ENCODE measurements at regions not wholly inside any gene's neighbourhood (a gene's known extent, or its start where the extent isn't known, plus 50 kb on each side); places are given as distances from the start of the nearest gene placed in this dataset.

DNA sequence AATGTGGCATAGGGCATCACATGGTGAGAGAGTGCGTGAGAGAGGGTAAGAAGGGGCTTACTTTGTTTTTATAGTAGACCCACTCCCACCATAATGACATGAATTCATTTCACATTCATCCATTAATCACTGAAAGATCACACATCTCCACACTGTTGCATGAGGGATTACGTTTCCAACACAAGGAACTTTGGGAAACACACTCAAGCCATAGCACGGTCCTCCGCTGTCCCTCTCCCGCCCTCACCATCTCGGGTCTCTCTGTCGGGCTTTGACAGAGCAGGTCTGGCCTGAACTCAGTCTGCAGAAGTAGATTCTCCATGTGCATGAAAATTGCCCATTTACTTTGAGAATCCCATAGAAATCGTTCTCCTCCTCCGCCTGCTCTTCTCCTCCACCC, 312.2 kb downstream of the MATN1 start:
- peaks cover 0 to 68% (median 0%) of the 10 kb centered on the region in 4 donors for H3K27me3 ChIP-seq
- intact Hi-C loops (cut with DNase I) = no loop called here
- no peaks in the 10 kb centered on the region for H3K9me3 ChIP-seq
- no peaks in the 10 kb centered on the region for H3K36me3 ChIP-seq
- WGBS = 84% methylated on average over 9 of the region's 9 CpGs
- no peaks in the 10 kb centered on the region for H3K4me1 ChIP-seq
- DNase-seq (ENCODE audit: extremely low spot score) = peak; percentile 68
- no peak overlapping the region for H3K4me3 ChIP-seq
- TF ChIP-seq POLR2AphosphoS5 (IDR thresholded peaks at IDR 0.05) (no peak), CTCF (IDR thresholded peaks at IDR 0.05) (no peak), EP300 (IDR thresholded peaks at IDR 0.05) (no peak), POLR2A (IDR thresholded peaks at IDR 0.05; ENCODE audit: low read depth) (no peak)
- H3K27ac ChIP-seq (replicated peaks in 1 of 4) = no peak overlapping the region

- no peaks in the 10 kb centered on the region for H3K36me3 ChIP-seq
- H3K4me3 ChIP-seq = no peak overlapping the region
- no peaks in the 10 kb centered on the region for H3K9me3 ChIP-seq
- H3K27ac ChIP-seq (replicated peaks in 1 of 4) = no peak overlapping the region
- no peaks in the 10 kb centered on the region for H3K4me1 ChIP-seq
- peak; percentile 84 for DNase-seq (ENCODE audit: extremely low spot score)
- intact Hi-C loops (cut with DNase I) = no loop called here
- peaks cover 0 to 65% (median 0%) of the 10 kb centered on the region in 4 donors for H3K27me3 ChIP-seq
- TF ChIP-seq POLR2AphosphoS5 (IDR thresholded peaks at IDR 0.05) (no peak), POLR2A (IDR thresholded peaks at IDR 0.05; ENCODE audit: low read depth) (no peak), EP300 (IDR thresholded peaks at IDR 0.05) (no peak), CTCF (IDR thresholded peaks at IDR 0.05) (no peak)
- WGBS = 84% methylated on average over 9 of the region's 9 CpGs
Measured at GRCh38 chr1:30410153-30410851, 313.1 kb downstream of the MATN1 start.

DNA sequence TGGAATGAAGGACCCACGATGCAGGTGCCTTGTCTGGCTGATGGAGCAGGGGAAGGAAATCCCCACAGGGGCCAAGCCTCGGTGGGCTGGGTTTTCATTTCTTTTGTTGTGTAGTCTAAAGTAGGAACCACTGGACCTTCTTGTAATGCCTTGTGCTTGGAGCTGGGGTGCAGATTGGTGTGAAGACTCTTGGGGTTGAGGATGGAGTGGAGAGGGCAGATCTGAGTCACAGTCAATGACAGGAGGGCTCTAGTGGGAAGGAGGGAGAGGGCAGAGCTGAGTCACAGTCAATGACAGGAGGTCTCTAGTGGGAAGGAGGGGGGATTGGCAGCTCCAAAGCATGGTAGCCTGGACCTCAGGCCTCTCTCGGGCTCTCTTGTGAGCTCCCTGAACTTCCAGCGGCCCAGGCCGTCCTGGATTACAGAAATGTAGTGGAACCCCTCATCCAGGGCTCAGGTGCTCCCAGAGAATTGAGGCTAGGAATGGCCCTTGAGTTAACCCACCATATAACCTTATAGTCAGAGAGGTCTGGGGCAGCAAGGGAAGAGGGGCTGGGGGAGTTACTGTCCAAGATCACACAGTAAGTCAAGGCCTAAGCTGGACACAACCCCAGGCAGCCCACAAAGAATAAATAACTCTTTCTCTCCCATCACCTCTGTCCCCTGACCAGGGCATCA, 313.8 kb downstream of the MATN1 start:
- Histone ChIP-seq H3K9me3 (no peaks in the 10 kb centered on the region), H3K36me3 (no peaks in the 10 kb centered on the region), H3K27me3 (peaks cover 0 to 58% (median 0%) of the 10 kb centered on the region in 4 donors), H3K27ac (replicated peaks in 1 of 4) (no peak overlapping the region), H3K4me1 (no peaks in the 10 kb centered on the region), H3K4me3 (no peak overlapping the region)
- peak; percentile 90 for DNase-seq (ENCODE audit: extremely low spot score)
- TF ChIP-seq POLR2A (IDR thresholded peaks at IDR 0.05; ENCODE audit: low read depth) = no peak
- WGBS = 81% methylated on average over 5 of the region's 5 CpGs
- intact Hi-C loops (cut with DNase I) = no loop called here

DNA sequence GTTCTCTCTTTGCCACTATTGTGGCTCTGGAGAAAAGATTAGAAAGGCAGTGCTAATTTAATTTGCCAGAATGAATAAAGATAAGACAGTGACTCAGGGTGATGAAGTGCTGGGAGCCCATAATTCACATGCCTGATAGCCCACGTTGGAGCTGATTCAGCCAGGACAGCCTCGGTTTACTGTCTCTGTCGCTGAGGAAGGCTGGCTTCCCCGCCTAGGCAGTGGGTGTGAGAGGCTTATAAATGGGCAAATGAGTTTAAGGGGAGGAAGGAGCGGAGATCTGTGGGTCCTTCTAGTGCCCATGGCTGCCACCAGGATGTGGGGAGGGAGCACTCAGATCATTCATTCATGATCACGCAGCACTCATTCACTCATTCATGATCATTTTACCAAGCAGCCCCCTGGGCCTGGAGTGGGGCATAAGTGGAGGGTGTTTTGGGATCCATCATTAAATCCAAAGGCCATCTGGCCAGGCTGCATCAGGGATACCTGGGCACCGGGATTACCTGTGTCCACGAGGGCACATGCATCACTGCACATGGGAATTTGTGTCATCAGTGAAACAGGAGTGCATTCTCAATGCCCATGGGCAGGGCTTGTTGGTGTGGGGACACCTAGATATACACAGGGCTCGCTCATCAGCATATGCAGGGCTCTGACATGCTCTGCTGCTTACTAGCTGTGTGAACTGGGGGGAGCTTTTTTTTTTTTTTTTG, 315.4 kb downstream of the MATN1 start:
- H3K4me1 ChIP-seq = no peaks in the 10 kb centered on the region
- no peaks in the 10 kb centered on the region for H3K9me3 ChIP-seq
- WGBS = 68% methylated on average over 6 of the region's 9 CpGs
- TF ChIP-seq CTCF (IDR thresholded peaks at IDR 0.05) (no peak), EP300 (IDR thresholded peaks at IDR 0.05) (no peak), POLR2AphosphoS5 (IDR thresholded peaks at IDR 0.05) (no peak), POLR2A (IDR thresholded peaks at IDR 0.05; ENCODE audit: low read depth) (no peak)
- intact Hi-C loops (cut with DNase I) = no loop called here
- no peaks in the 10 kb centered on the region for H3K36me3 ChIP-seq
- H3K27ac ChIP-seq (replicated peaks in 1 of 4) = no peak overlapping the region
- H3K4me3 ChIP-seq = no peak overlapping the region
- peaks cover 0 to 56% (median 0%) of the 10 kb centered on the region in 4 donors for H3K27me3 ChIP-seq
- peak; percentile 87 for DNase-seq (ENCODE audit: extremely low spot score)

Data from esophagus muscularis mucosa (tissue), 4 donors.